OCI-LY3 (cell line): ENCODE measurements at regions not wholly inside any gene's neighbourhood (a gene's known extent, or its start where the extent isn't known, plus 50 kb on each side); places are given as distances from the start of the nearest gene placed in this dataset.
"Not testable (repeated sequence)": the region's sequence is repeated elsewhere in the genome, so short reads cannot be mapped to it uniquely, and the experiment has no call there.

Experiments used
- H2AFZ ChIP-seq: fragments of 200-600, 300-600 bp; shearing (Covaris generic); 2 replicates; pipeline ENCODE4 v1.6.0; 2014; ENCODE audit warnings: antibody characterized with exemption, low read depth, low read length
- H3K27ac ChIP-seq: fragments of 200-600, 300-600 bp; sonication (generic); 2 replicates; pipeline ENCODE4 v1.5.1; 2014; ENCODE audit warnings: mild to moderate bottlenecking, low read length, moderate library complexity, mixed read lengths
- H3K27me3 ChIP-seq: fragments of 200-600, 300-600 bp; sonication (generic); 2 replicates; pipeline ENCODE4 v1.6.1; 2014; ENCODE audit warnings: low read depth, low read length, mixed read lengths
- H3K36me3 ChIP-seq: fragments of 200-600, 300-600 bp; sonication (generic); replicated peaks from 2 replicates; pipeline ENCODE3; 2014; ENCODE audit warnings: low read depth, low read length, mixed read lengths
- H3K4me1 ChIP-seq: fragments of 300-600, 200-600 bp; sonication (generic); 2 replicates; pipeline ENCODE4 v1.6.1; 2014; ENCODE audit warnings: low read length, mixed read lengths
- H3K4me2 ChIP-seq: fragments of 200-600, 300-600 bp; sonication (generic); 2 replicates; pipeline ENCODE4 v1.6.1; 2014; ENCODE audit warnings: low read length, mixed read lengths
- H3K4me3 ChIP-seq: fragments of 300-600, 200-600 bp; sonication (generic); 2 replicates; pipeline ENCODE4 v1.5.1; 2014; ENCODE audit warnings: antibody characterized with exemption, mild to moderate bottlenecking, low read length, moderate library complexity
- H3K79me2 ChIP-seq: fragments of 300-600, 200-600 bp; shearing (Covaris generic); 2 replicates; pipeline ENCODE4 v1.6.1; 2014; ENCODE audit warnings: mild to moderate bottlenecking, low read length, mixed read lengths
- H3K9ac ChIP-seq: fragments of 300-600, 200-600 bp; shearing (Covaris generic); 2 replicates; pipeline ENCODE4 v1.6.0; 2014; ENCODE audit warnings: mild to moderate bottlenecking, low read length, moderate library complexity
- H3K9me3 ChIP-seq: fragments of 200-600, 300-600 bp; shearing (Covaris generic); 2 replicates; pipeline ENCODE4 v1.6.1; 2014; ENCODE audit warnings: low read length, mixed read lengths; ENCODE audit not compliant: insufficient read depth
- H4K20me1 ChIP-seq: fragments of 200-600, 300-600 bp; sonication (generic); 2 replicates; pipeline ENCODE4 v1.6.1; 2016; ENCODE audit warnings: low read length, mixed read lengths; ENCODE audit not compliant: insufficient read depth
- EZH2phosphoT487 ChIP-seq: fragments of 200-600 bp; shearing (Covaris generic); IDR thresholded peaks from 2 replicates; pipeline ENCODE4 v1.6.1; 2018; ENCODE audit warnings: antibody characterized with exemption, mixed run types, low read depth
- TF ChIP-seq, protein P1 (sequence below): fragments of 200-600, 300-600 bp; sonication (generic); IDR thresholded peaks from 2 replicates; pipeline ENCODE4 v1.5.1; 2014; ENCODE audit warnings: antibody characterized with exemption, low read length, low read depth

DNA sequence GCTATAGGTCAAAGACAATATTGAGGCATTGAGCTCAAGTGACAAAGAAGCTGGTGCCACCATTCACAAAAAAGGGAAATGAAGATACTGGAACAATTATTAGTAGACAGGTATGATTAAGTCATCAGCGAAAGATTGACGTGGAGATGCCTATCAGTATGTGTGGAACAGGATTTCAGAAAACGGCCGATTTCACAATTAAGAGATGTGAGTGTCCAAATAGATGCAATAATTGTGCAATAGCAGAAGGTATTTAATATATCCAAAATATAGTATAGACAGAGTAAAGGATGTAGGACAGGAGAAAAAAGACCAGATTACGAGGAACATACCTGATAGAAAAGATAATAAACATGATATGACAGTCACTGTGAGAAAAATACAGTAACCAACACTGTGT is 433.1 kb downstream of the C12orf50 start:
- Histone ChIP-seq H3K9ac (no peak overlapping the region), H3K4me3 (no peak overlapping the region), H3K4me2 (no peak overlapping the region), H3K27ac (no peak overlapping the region), H3K79me2 (no peaks in the 10 kb centered on the region), H3K9me3 (no peaks in the 10 kb centered on the region), H4K20me1 (no peaks in the 10 kb centered on the region), H3K4me1 (no peaks in the 10 kb centered on the region), H2AFZ (no peak overlapping the region), H3K27me3 (no peaks in the 10 kb centered on the region), H3K36me3 (no peaks in the 10 kb centered on the region)
- TF ChIP-seq, protein P1, sequence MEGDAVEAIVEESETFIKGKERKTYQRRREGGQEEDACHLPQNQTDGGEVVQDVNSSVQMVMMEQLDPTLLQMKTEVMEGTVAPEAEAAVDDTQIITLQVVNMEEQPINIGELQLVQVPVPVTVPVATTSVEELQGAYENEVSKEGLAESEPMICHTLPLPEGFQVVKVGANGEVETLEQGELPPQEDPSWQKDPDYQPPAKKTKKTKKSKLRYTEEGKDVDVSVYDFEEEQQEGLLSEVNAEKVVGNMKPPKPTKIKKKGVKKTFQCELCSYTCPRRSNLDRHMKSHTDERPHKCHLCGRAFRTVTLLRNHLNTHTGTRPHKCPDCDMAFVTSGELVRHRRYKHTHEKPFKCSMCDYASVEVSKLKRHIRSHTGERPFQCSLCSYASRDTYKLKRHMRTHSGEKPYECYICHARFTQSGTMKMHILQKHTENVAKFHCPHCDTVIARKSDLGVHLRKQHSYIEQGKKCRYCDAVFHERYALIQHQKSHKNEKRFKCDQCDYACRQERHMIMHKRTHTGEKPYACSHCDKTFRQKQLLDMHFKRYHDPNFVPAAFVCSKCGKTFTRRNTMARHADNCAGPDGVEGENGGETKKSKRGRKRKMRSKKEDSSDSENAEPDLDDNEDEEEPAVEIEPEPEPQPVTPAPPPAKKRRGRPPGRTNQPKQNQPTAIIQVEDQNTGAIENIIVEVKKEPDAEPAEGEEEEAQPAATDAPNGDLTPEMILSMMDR = no peak
- TF ChIP-seq EZH2phosphoT487 = no peak

DNA sequence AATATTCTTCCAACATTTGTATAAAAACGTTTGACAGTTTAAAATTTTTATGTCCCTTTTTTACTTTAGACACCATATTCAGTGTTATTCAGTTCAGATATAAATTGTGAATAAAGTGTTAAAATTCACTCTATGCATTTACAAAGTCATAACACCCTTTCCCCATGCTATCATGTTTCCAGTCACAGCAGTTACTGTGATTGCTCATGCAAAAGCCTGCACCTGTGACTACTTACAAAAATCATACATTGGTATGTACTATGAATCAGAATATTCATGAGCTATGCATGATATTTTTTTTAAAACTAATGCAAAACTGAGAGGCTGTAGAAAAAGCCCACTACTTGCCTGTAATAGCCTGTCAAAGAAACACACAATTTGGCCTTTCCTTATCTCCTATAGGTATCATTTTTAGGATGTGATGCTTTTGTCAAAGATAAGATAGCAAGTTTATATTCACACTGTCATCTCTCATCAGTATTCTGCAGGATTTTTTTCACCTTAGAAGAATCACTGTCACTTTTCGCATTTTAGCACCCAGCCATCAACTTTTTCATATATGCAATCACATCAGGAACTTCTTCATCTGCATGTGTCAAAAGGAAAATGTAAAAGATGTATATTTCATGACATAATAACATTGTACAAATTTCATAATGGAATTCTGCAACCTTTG is 443.2 kb downstream of the C12orf50 start:
- no peaks in the 10 kb centered on the region for H3K36me3 ChIP-seq
- H3K9ac ChIP-seq = no peak overlapping the region
- H3K27ac ChIP-seq = no peak overlapping the region
- no peaks in the 10 kb centered on the region for H3K79me2 ChIP-seq
- H4K20me1 ChIP-seq = no peaks in the 10 kb centered on the region
- no peak overlapping the region for H3K4me3 ChIP-seq
- H2AFZ ChIP-seq = no peak overlapping the region
- TF ChIP-seq EZH2phosphoT487 = no peak
- TF ChIP-seq, protein P1 = no peak
- no peaks in the 10 kb centered on the region for H3K9me3 ChIP-seq
- H3K27me3 ChIP-seq = no peaks in the 10 kb centered on the region
- peaks cover 4% of the 10 kb centered on the region; the same call in 1 of the 2 replicates for H3K4me1 ChIP-seq
- no peak overlapping the region for H3K4me2 ChIP-seq

DNA sequence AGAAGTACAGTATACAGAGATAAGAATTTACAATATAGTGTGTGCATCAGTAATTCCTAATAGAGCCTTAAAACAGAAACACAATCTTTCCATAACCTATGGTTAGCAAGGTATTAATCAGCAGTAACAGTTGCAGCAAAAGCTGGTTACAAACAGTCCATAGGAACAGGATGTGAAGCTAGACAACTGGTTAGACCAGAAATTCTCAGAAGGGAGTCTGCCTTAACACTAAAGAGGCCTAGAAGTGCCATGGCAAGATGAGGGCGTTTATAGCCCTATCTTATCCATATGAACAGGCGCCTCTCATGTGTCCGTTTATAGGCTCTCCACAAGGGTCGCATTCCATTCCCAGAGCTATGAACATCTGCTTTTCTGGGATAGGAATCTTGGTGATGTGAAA is 450.1 kb downstream of the C12orf50 start:
- H3K4me1 ChIP-seq, H4K20me1 ChIP-seq, H2AFZ ChIP-seq, H3K4me3 ChIP-seq, H3K27me3 ChIP-seq, H3K9ac ChIP-seq, H3K9me3 ChIP-seq, H3K4me2 ChIP-seq, H3K79me2 ChIP-seq, H3K27ac ChIP-seq, H3K36me3 ChIP-seq: not testable (repeated sequence)

DNA sequence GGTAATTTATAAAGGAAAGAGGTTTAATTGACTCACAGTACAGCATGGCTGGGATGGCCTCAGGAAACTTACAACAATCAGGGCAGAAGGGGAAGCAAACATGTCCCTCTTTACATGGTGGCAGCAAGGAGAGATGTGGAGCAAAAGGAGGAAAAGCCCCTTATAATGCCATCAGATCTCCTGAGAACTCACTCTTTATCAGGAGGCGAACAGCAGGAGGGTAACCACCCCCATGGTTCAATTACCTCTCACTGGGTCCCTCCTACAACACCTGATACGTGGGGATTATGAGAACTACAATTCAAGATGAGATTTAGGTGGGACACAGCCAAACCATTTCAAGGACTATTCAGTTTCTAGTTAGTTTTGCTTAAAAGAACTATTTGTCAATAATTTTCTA is 453.3 kb downstream of the C12orf50 start:
- no peak overlapping the region for H3K27ac ChIP-seq
- H3K9me3 ChIP-seq = no peaks in the 10 kb centered on the region
- H3K4me2 ChIP-seq = no peak overlapping the region
- no peak overlapping the region for H2AFZ ChIP-seq
- H3K9ac ChIP-seq = no peak overlapping the region
- H3K4me1 ChIP-seq = no peaks in the 10 kb centered on the region
- TF ChIP-seq EZH2phosphoT487 = no peak
- TF ChIP-seq, protein P1 = no peak
- H3K4me3 ChIP-seq = no peak overlapping the region
- no peaks in the 10 kb centered on the region for H3K79me2 ChIP-seq
- H3K36me3 ChIP-seq = no peaks in the 10 kb centered on the region
- H3K27me3 ChIP-seq = no peaks in the 10 kb centered on the region
- no peaks in the 10 kb centered on the region for H4K20me1 ChIP-seq

DNA sequence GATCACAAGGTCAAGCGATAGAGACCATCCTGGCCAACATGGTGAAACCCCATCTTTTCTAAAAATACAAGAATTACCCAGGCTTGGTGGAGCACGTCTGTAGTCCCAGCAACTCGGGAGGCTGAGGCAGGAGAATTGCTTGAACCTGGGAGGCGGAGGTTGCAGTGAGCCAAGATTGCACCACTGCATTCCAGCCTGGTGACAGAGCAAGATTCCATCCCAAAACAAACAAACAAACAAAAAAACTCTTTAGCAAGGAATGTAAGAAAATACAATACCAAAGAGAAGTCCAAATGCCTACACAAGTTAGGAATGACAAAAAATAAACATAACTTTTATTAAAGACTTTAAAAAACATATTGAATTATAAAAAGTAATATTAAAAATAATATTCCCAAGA is 462.3 kb downstream of the C12orf50 start:
- H2AFZ ChIP-seq, H3K27me3 ChIP-seq, H3K9ac ChIP-seq, H3K79me2 ChIP-seq, H3K4me1 ChIP-seq, H3K36me3 ChIP-seq, H3K4me2 ChIP-seq, H3K4me3 ChIP-seq, H4K20me1 ChIP-seq, H3K27ac ChIP-seq, H3K9me3 ChIP-seq: not testable (repeated sequence)
